ENCODE measurements at regions not wholly inside any gene's neighbourhood (a gene's known extent, or its start where the extent isn't known, plus 50 kb on each side); places are given as distances from the start of the nearest gene placed in this dataset.

- TF ChIP-seq POLR2AphosphoS5 (IDR thresholded peaks at IDR 0.05; ENCODE audit: low read depth, low read length) (no peak), POLR2A (IDR thresholded peaks at IDR 0.05; ENCODE audit: low read depth, low read length) (no peak)
Measured at GRCh38 chr15:46555547-46555946, 920.7 kb downstream of the SQOR start.

Data from GM12892 (cell line).